HCT116 (cell line): ENCODE measurements at regions not wholly inside any gene's neighbourhood (a gene's known extent, or its start where the extent isn't known, plus 50 kb on each side); places are given as distances from the start of the nearest gene placed in this dataset.

Experiments
- ATAC-seq: fragments of 200-7000 bp; cut with Tn5 transposase; 2 replicates; pipeline ENCODE4 v1.9.1; 2020; ENCODE audit warnings: mild to moderate bottlenecking, moderate library complexity
- BruUV-seq: library from RNA; stranded (reverse); fragments of 400-500 nt; replicated peaks from 2 replicates; lab custom pipeline; 2021; lab: Mats Ljungman, UMichigan
- CTCF ChIA-PET: fragments of 300-600 bp; sonication (Branson Sonifier 250); formaldehyde crosslinking; loops from one replicate; lab custom pipeline; 2021; ENCODE audit warnings: antibody characterized with exemption; lab: Charles Lee
- POLR2A ChIA-PET: fragments of 300-600, 350-600 bp; sonication (Branson Sonifier 250); formaldehyde crosslinking; loops from one replicate; lab custom pipeline; 2021; ENCODE audit warnings: antibody characterized with exemption; lab: Charles Lee
- RAD21 ChIA-PET, 2 experiments: fragments of 300-600 bp; sonication (Branson Sonifier 250); formaldehyde crosslinking; loops; one replicate each; lab custom pipeline; 2023; ENCODE audit warnings: low total read pairs in 2 of 2; ENCODE audit not compliant: uncharacterized antibody in 2 of 2, unreplicated experiment in 2 of 2, low non-redundant PET in 1 of 2; lab: Charles Lee
- DNase-seq: peaks from one replicate; pipeline ENCODE4 v3.0.0-alpha.2; 2010; ENCODE audit warnings: low read depth, low spot score
- H2AFZ ChIP-seq: fragments of 200-600 bp; shearing (Covaris generic), sonication (generic); 2 replicates; pipeline ENCODE4 v1.6.1; 2017; ENCODE audit warnings: low read depth, mixed run types, mixed read lengths, antibody characterized with exemption, low read length; ENCODE audit not compliant: poor library complexity, severe bottlenecking
- H3K27ac ChIP-seq: 2 replicates; pipeline ENCODE4 v1.5.1; 2012; ENCODE audit warnings: low read depth, low read length
- H3K27me3 ChIP-seq: fragments of 200-600 bp; sonication (generic); 2 replicates; pipeline ENCODE4 v1.6.1; 2016; ENCODE audit warnings: mixed run types, low read length, mixed read lengths; ENCODE audit not compliant: insufficient read depth
- H3K36me3 ChIP-seq, 2 experiments: fragments of 200-500 bp in 1 of 2; fragments of 200-600 bp in 1 of 2; sonication (Bioruptor generic) in 1 of 2; sonication (generic) in 1 of 2; 2 replicates each; pipeline versions ENCODE4 v1.5.1 to v1.6.1; 2014 to 2016; ENCODE audit warnings: low read length in 2 of 2, inconsistent platforms in 1 of 2, mixed read lengths in 1 of 2, mixed run types in 1 of 2; ENCODE audit not compliant: insufficient read depth in 2 of 2, control insufficient read depth in 1 of 2
- H3K4me1 ChIP-seq, 2 experiments: fragments of 200-600 bp in 1 of 2; sonication (generic) in 1 of 2; 2 replicates each; pipeline versions ENCODE4 v1.5.1 to v1.6.1; 2012 to 2017; ENCODE audit warnings: low read length in 2 of 2, inconsistent platforms in 1 of 2, mild to moderate bottlenecking in 1 of 2, mixed read lengths in 1 of 2, mixed run types in 1 of 2, moderate library complexity in 1 of 2; ENCODE audit not compliant: insufficient read depth in 2 of 2, control insufficient read depth in 1 of 2
- H3K4me2 ChIP-seq: fragments of 200-600 bp; sonication (generic); 2 replicates; pipeline ENCODE4 v1.6.1; 2017; ENCODE audit warnings: mixed run types, low read length, mixed read lengths
- H3K4me3 ChIP-seq, 2 experiments: fragments of 200-600 bp in 1 of 2; sonication (generic) in 1 of 2; replicated peaks in 1 of 2; 2 replicates each; pipeline ENCODE4 v1.5.1; 2011 to 2016; ENCODE audit warnings: low read length in 2 of 2, control low read depth in 1 of 2, low read depth in 1 of 2, mild to moderate bottlenecking in 1 of 2, mixed read lengths in 1 of 2, mixed run types in 1 of 2
- H3K79me2 ChIP-seq: fragments of 200-600 bp; sonication (generic); 2 replicates; pipeline ENCODE4 v1.6.1; 2017; ENCODE audit warnings: mild to moderate bottlenecking, mixed run types, low read length, moderate library complexity, mixed read lengths; ENCODE audit not compliant: insufficient read depth
- H3K9ac ChIP-seq: fragments of 200-600 bp; sonication (generic); 2 replicates; pipeline ENCODE4 v1.6.1; 2016; ENCODE audit warnings: low read length, mixed read lengths
- H3K9me2 ChIP-seq: fragments of 200-600 bp; sonication (generic), shearing (Covaris generic); 2 replicates; pipeline ENCODE4 v1.6.1; 2017; ENCODE audit warnings: mixed run types, mild to moderate bottlenecking, moderate library complexity; ENCODE audit not compliant: insufficient read depth
- H3K9me3 ChIP-seq, 2 experiments: fragments of 200-500 bp in 1 of 2; fragments of 200-600 bp in 1 of 2; sonication (Bioruptor generic) in 1 of 2; sonication (generic) in 1 of 2; 2 replicates each; pipeline ENCODE4 v1.6.1; 2014 to 2017; ENCODE audit warnings: low read length in 2 of 2, mixed read lengths in 2 of 2, inconsistent platforms in 1 of 2, low read depth in 1 of 2, mild to moderate bottlenecking in 1 of 2, mixed run types in 1 of 2, moderate library complexity in 1 of 2; ENCODE audit not compliant: control insufficient read depth in 1 of 2, insufficient read depth in 1 of 2
- H4K20me1 ChIP-seq: fragments of 200-600 bp; sonication (generic), shearing (Covaris generic); 2 replicates; pipeline ENCODE4 v1.6.1; 2017; ENCODE audit warnings: mixed run types, mild to moderate bottlenecking, moderate library complexity; ENCODE audit not compliant: insufficient read depth
- ATF3 ChIP-seq: IDR thresholded peaks from 2 replicates; pipeline ENCODE4 v1.6.1; 2012
- CBX3 ChIP-seq: IDR thresholded peaks from 2 replicates; pipeline ENCODE4 v1.6.1; 2012; ENCODE audit warnings: low read depth
- CEBPB ChIP-seq: IDR thresholded peaks from 2 replicates; pipeline ENCODE4 v1.6.1; 2012; ENCODE audit warnings: low read depth
- CTCF ChIP-seq, 3 experiments: fragments of 200-600 bp in 1 of 3; sonication (generic) in 1 of 3; IDR thresholded peaks in 2 of 3; conservative IDR thresholded peaks in 1 of 3; 2 replicates each; pipeline ENCODE4 v1.5.1; 2012 to 2017; ENCODE audit warnings: low read depth in 2 of 3, low read length in 2 of 3, antibody characterized with exemption in 1 of 3, borderline replicate concordance in 1 of 3, control low read depth in 1 of 3, mild to moderate bottlenecking in 1 of 3, mixed read lengths in 1 of 3, mixed run types in 1 of 3, moderate library complexity in 1 of 3; ENCODE audit not compliant: insufficient read depth in 1 of 3
- EGR1 ChIP-seq: IDR thresholded peaks from 2 replicates; pipeline ENCODE4 v1.6.1; 2012; ENCODE audit warnings: low read depth
- ELF1 ChIP-seq: IDR thresholded peaks from 2 replicates; pipeline ENCODE4 v1.6.1; 2012; ENCODE audit warnings: low read depth, borderline replicate concordance
- EZH2phosphoT487 ChIP-seq: fragments of 200-600 bp; IDR thresholded peaks from 2 replicates; pipeline ENCODE4 v1.6.1; 2018; ENCODE audit warnings: antibody characterized with exemption, borderline replicate concordance
- JUND ChIP-seq: IDR thresholded peaks from 2 replicates; pipeline ENCODE4 v1.6.1; 2012
- MAX ChIP-seq: IDR thresholded peaks from 2 replicates; pipeline ENCODE4 v1.6.1; 2012
- RAD21 ChIP-seq: IDR thresholded peaks from 2 replicates; pipeline ENCODE4 v1.6.1; 2012; ENCODE audit warnings: low read depth, mild to moderate bottlenecking
- REST ChIP-seq: IDR thresholded peaks from 2 replicates; pipeline ENCODE4 v1.6.1; 2012; ENCODE audit warnings: low read depth
- SIN3A ChIP-seq: IDR thresholded peaks from 2 replicates; pipeline ENCODE4 v1.6.1; 2012; ENCODE audit warnings: low read depth
- SP1 ChIP-seq: IDR thresholded peaks from 2 replicates; pipeline ENCODE4 v1.6.1; 2012; ENCODE audit warnings: low read depth
- SRF ChIP-seq: IDR thresholded peaks from 2 replicates; pipeline ENCODE4 v1.6.1; 2012; ENCODE audit warnings: low read depth
- TCF7L2 ChIP-seq: IDR thresholded peaks from 2 replicates; pipeline ENCODE4 v1.7.0; 2011; ENCODE audit warnings: borderline replicate concordance, inconsistent platforms; ENCODE audit not compliant: insufficient read depth, insufficient read length; ENCODE audit errors: extremely low read depth
- YY1 ChIP-seq: IDR thresholded peaks from 2 replicates; pipeline ENCODE4 v1.6.1; 2011; ENCODE audit warnings: low read length, low read depth, moderate library complexity, mild to moderate bottlenecking; ENCODE audit not compliant: insufficient replicate concordance; ENCODE audit errors: extremely low read depth
- ZBTB33 ChIP-seq: IDR thresholded peaks from 2 replicates; pipeline ENCODE4 v1.6.1; 2011; ENCODE audit warnings: mild to moderate bottlenecking, low read length, moderate library complexity; ENCODE audit not compliant: insufficient replicate concordance; ENCODE audit errors: extremely low read depth
- ZFX ChIP-seq: fragments of 450-650 bp; IDR thresholded peaks from 2 replicates; pipeline ENCODE4 v1.6.1; 2017
- ZNF274 ChIP-seq: fragments of 200-500 bp; sonication (Bioruptor generic); IDR thresholded peaks from 2 replicates; pipeline ENCODE4 v1.6.1; 2014; ENCODE audit warnings: mild to moderate bottlenecking, low read depth, low read length, inconsistent platforms
- intact Hi-C: fragments of 100-400 bp; cut with micrococcal nuclease; formaldehyde crosslinking; loops from 2 replicates; pipeline ENCODE4 v1.10.0; 2022

GRCh38 chr1:191729742-191730141 lies 428.5 kb upstream of the RGS18 start:
- Histone ChIP-seq H4K20me1 (no peaks in the 10 kb centered on the region), H3K27ac (no peak overlapping the region), H3K9me3 (no peaks in the 10 kb centered on the region), H3K4me1 (no peaks in the 10 kb centered on the region), H3K4me2 (no peak overlapping the region), H3K36me3 (no peaks in the 10 kb centered on the region), H2AFZ (no peak overlapping the region), H3K79me2 (no peaks in the 10 kb centered on the region), H3K4me3 (no peak overlapping the region), H3K27me3 (no peaks in the 10 kb centered on the region), H3K9me2 (no peaks in the 10 kb centered on the region), H3K9ac (no peak overlapping the region)
- intact Hi-C loops, result no loop called here
- DNase-seq (no peak), ATAC-seq (no peak)
- POLR2A ChIA-PET, result no interaction called here
- BruUV-seq, result no TSS peak
- CTCF ChIA-PET, result no interaction called here
- RAD21 ChIA-PET, result no interaction called here
- TF ChIP-seq CBX3 (no peak), EZH2phosphoT487 (no peak), RAD21 (no peak), JUND (no peak), ZNF274 (no peak), CTCF (IDR thresholded peaks at IDR 0.05 in 2 of 3, conservative IDR thresholded peaks at IDR 0.05 in 1 of 3; ENCODE audit: borderline replicate concordance in 1 of 3, insufficient read depth in 1 of 3, low read depth in 2 of 3, low read length in 2 of 3) (no peak), REST (no peak), CEBPB (no peak), YY1 (no peak), ZFX (no peak), SRF (no peak), ATF3 (no peak), TCF7L2 (no peak), EGR1 (no peak), MAX (no peak), SIN3A (no peak), ZBTB33 (no peak), SP1 (no peak), ELF1 (no peak)
